ENCODE measurements at regions not wholly inside any gene's neighbourhood (a gene's known extent, or its start where the extent isn't known, plus 50 kb on each side); places are given as distances from the start of the nearest gene placed in this dataset.

DNA sequence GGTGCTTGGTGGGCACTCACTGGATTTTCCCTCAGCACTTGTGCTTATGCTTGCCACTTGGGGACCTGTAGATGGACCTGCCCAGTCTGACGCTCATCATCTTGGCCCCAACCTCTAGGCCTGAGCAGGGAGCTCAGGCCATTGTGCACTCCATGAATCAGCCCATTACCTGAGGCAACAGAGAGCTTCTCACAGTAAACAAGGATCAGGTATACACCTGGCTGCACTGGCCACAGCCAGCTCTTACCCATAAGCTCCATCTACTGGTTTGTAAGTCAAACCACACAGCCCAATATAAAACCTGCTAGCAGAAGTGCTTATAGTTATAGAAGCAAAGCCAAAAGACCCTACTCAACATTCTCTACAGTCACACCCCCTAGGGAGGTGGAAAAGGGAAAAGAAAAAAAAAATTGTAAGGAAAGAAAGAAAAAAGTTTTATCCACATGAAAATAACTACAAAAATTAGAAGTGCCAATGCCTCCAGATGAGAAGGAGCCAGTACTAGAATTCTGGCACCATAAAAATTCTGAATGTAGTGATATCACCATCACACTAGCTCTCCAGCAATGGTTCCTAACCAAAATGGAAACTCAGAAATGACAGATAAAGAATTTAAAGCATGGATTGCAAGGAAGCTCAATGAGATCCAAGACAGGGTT is 87.8 kb upstream of the CDH5 start:
- TF ChIP-seq, protein P1, sequence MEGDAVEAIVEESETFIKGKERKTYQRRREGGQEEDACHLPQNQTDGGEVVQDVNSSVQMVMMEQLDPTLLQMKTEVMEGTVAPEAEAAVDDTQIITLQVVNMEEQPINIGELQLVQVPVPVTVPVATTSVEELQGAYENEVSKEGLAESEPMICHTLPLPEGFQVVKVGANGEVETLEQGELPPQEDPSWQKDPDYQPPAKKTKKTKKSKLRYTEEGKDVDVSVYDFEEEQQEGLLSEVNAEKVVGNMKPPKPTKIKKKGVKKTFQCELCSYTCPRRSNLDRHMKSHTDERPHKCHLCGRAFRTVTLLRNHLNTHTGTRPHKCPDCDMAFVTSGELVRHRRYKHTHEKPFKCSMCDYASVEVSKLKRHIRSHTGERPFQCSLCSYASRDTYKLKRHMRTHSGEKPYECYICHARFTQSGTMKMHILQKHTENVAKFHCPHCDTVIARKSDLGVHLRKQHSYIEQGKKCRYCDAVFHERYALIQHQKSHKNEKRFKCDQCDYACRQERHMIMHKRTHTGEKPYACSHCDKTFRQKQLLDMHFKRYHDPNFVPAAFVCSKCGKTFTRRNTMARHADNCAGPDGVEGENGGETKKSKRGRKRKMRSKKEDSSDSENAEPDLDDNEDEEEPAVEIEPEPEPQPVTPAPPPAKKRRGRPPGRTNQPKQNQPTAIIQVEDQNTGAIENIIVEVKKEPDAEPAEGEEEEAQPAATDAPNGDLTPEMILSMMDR (IDR thresholded peaks at IDR 0.05; ENCODE audit: low read length, missing control alignments), result no peak
- no peak for DNase-seq (ENCODE audit: low read depth)
- H3K4me3 ChIP-seq (replicated peaks; ENCODE audit: low read depth, low read length), result no peak overlapping the region

DNA sequence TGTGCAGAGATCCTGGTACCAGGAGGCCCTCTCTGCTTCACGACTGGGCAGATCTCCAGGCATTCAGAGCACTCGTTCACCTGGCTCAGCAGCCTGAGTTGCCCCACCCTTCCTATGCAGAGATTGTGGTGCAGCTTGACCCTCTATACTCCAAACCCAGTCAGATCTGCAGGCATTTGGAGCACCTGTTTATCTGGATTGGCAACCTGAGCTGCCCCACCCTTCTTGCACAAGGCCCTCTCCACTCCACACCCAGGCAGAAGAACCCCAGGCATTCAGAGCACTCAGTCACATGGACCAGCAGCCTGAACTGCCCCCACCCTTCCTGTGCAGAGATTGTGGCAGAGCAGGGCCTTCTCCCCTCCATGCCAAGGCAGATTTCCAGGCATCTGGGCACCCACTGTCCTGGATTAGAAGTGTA is 88.4 kb upstream of the CDH5 start:
- no peak for DNase-seq (ENCODE audit: low read depth)
- no peak overlapping the region for H3K4me3 ChIP-seq (replicated peaks; ENCODE audit: low read depth, low read length)
- TF ChIP-seq, protein P1 (IDR thresholded peaks at IDR 0.05; ENCODE audit: low read length, missing control alignments), result no peak

DNA sequence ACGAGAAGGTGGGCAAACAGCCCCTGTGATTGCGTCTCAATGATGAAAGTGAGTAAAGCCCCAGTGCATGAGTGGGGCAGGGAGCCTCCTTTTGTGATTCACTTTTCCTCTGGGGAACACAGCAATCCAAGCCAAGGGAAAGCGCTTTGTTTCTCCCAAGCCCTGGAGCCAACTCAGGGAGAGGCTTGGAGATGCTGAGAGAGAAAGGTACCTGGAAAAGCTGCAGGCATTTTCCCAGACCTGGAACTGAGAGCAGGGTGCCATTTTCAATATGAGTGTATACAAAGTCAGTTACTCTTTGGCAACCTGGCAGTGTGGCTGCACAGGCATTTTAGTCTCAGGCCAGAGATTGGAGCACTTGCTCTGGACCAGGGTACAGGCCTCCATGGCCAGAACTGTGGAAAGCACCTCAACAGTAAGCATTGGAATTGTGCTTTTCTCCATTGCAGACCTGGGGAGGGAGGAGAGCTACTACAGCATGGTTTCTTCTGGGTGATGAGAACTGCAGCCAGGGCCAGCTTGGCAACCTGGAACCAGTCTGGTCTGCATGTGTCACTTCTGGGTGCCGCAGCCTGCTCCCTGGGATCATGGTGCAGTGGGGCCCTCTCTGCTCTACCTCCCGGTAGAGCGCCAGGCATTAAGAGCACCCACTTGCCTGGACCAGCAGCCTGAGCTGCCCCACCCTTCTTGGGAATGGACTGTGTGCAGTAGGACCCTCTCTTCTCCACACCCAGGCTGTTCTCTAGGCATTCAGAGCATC is 89.0 kb upstream of the CDH5 start:
- H3K4me3 ChIP-seq (replicated peaks; ENCODE audit: low read depth, low read length), result no peak overlapping the region
- TF ChIP-seq, protein P1 (IDR thresholded peaks at IDR 0.05; ENCODE audit: low read length, missing control alignments), result no peak
- no peak for DNase-seq (ENCODE audit: low read depth)

DNA sequence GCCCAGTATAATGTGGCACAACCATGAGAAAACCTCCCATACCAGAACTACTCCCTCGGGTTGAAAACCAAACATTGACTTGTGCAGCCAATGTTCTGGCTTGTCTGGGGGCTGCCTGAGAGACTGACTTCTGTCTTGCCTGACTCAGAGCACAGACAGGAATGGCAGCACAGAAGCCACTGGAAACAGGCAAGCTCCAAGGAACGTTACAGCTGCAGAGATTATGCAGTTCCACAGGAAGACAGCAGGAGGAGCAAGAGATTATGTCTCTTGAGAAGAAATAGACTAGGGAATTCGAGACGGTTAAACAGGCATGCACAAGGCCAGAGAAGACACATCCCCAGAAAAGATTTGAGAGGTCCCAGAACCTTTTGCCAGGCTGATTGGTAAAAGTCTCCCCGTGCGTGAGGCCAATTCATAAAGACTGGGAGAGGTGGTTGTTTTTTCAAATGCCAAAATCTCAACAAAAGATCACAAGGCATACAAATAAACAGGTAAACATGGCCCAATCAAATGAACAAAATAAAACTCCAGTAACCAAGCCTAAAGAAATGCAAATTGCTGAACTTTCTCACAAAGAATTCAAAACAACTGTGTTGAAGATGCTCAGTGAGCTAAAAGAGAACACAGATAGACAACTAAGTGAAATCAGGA is 90.6 kb upstream of the CDH5 start:
- H3K4me3 ChIP-seq (replicated peaks; ENCODE audit: low read depth, low read length), result no peak overlapping the region
- peak; percentile 87 for DNase-seq (ENCODE audit: low read depth)
- TF ChIP-seq, protein P1 (IDR thresholded peaks at IDR 0.05; ENCODE audit: low read length, missing control alignments), result peak; percentile 94

DNA sequence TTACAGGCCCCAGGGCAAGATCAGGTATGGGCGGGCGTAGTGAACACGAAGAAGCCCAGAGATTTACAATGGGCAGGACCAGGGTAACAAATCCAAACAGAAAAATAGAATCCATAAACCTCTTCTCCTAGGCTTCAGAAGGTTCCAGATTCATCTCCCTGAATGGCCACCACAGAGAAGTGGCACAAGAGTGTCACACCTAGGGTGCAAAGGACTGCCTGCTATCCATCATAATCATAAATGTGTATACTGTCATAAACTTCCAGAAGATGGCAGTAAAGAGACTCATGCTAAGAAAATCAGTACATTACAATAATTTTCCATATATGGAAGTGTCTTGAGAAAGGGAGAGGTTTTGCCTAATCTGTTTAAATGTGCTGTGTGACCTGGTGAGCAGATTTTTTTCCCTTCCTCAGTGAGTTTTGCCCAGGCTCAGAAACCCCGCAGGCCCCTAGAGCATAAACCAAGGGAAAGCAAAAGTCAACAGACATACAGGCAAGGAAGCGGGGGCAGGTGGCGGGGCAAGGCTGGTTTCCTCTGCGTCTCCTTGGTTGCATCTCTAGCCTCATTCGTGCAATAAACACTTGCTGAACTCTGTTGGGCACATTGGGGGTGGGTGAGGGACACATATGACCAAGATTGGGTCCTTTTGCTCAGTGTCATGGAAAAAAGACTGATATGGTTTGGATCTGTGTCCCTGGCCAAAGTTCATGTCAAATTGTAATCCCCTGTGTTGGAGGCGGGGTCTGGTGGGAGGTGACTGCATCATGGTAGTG is 92.0 kb upstream of the CDH5 start:
- no peak overlapping the region for H3K4me3 ChIP-seq (replicated peaks; ENCODE audit: low read depth, low read length)
- TF ChIP-seq, protein P1 (IDR thresholded peaks at IDR 0.05; ENCODE audit: low read length, missing control alignments), result peak; percentile 55
- peak; percentile 71 for DNase-seq (ENCODE audit: low read depth)

DNA sequence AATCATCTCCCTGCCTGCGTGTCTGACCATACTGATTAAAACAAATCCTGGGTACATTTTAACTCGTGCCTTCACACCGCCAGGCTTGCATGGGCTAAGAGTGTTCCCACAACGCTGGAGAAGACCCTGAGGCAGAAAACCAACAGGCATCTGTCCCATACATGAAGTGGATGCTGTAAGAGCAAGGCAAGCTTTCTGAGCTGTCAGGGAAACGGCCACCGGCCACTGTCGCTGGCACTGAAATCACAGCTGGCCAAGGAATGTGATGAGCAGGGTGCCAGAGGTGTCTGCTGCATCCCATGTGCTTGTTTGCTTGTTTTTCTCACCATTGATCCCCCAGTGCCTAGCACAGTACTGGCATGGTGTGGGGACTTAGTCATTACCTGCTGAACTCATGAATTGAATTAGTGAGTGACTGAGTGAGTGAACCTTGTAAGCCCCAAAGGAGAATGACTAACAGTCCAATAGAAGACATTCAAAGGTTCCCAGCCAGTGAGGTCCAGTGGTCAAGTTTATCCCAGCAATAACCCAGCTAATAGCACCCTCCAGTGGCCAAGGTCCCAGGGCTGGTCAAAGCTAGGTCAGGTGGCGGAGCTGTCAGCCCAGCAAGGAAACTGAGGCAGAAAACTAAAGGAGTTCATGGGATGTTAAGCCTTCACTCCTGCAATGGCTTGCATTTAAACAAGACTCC is 92.7 kb upstream of the CDH5 start:
- H3K4me3 ChIP-seq (replicated peaks; ENCODE audit: low read depth, low read length), result no peak overlapping the region
- DNase-seq (ENCODE audit: low read depth), result peak; percentile 44
- TF ChIP-seq, protein P1 (IDR thresholded peaks at IDR 0.05; ENCODE audit: low read length, missing control alignments), result peak; percentile 46
